Parathyroid adenoma (tissue), 2 donors: ENCODE measurements at regions not wholly inside any gene's neighbourhood (a gene's known extent, or its start where the extent isn't known, plus 50 kb on each side); places are given as distances from the start of the nearest gene placed in this dataset.

Experiments used
- H2AFZ ChIP-seq: fragments of 300-600 bp; sonication (generic); one replicate; pipeline ENCODE4 v1.7.0; 2017; ENCODE audit warnings: antibody characterized with exemption, mild to moderate bottlenecking
- H3K27ac ChIP-seq: fragments of 300-600 bp; sonication (generic); one replicate; pipeline ENCODE4 v1.7.0; 2017
- H3K27me3 ChIP-seq: fragments of 300-600 bp; sonication (generic); one replicate; pipeline ENCODE4 v1.7.0; 2017; ENCODE audit warnings: low read length; ENCODE audit not compliant: control insufficient read depth, insufficient read depth
- H3K36me3 ChIP-seq: fragments of 300-600 bp; sonication (generic); one replicate; pipeline ENCODE4 v1.7.0; 2017; ENCODE audit warnings: low read length; ENCODE audit not compliant: control insufficient read depth, insufficient read depth
- H3K4me1 ChIP-seq: fragments of 300-600 bp; sonication (generic); one replicate; pipeline ENCODE4 v1.7.0; 2017; ENCODE audit warnings: control low read depth
- H3K4me2 ChIP-seq: fragments of 300-600 bp; sonication (generic); one replicate; pipeline ENCODE4 v1.7.0; 2017; ENCODE audit warnings: low read length
- H3K4me3 ChIP-seq: fragments of 300-600 bp; sonication (generic); one replicate; pipeline ENCODE4 v1.7.0; 2017; ENCODE audit warnings: low read depth, low read length
- H3K79me2 ChIP-seq: fragments of 300-600 bp; sonication (generic); one replicate; pipeline ENCODE4 v1.7.0; 2017; ENCODE audit warnings: control low read depth
- H3K9ac ChIP-seq: fragments of 300-600 bp; sonication (generic); one replicate; pipeline ENCODE4 v1.7.0; 2017; ENCODE audit warnings: mild to moderate bottlenecking
- H3K9me3 ChIP-seq: fragments of 300-600 bp; sonication (generic); one replicate; pipeline ENCODE4 v1.7.0; 2017; ENCODE audit warnings: low read length; ENCODE audit not compliant: control insufficient read depth
- CTCF ChIP-seq: fragments of 300-600 bp; sonication (generic); IDR thresholded peaks from one replicate; pipeline ENCODE4 v1.7.0; 2017; ENCODE audit warnings: antibody characterized with exemption, mild to moderate bottlenecking
- donor health status: primary hyperparathyroidism.

- Histone ChIP-seq H3K9ac (no peak overlapping the region), H3K27me3 (no peaks in the 10 kb centered on the region), H3K4me3 (no peak overlapping the region), H3K4me1 (no peaks in the 10 kb centered on the region), H3K79me2 (no peaks in the 10 kb centered on the region), H3K36me3 (no peaks in the 10 kb centered on the region), H3K27ac (no peak overlapping the region), H3K9me3 (no peaks in the 10 kb centered on the region), H3K4me2 (no peak overlapping the region), H2AFZ (no peak overlapping the region)
- no peak for TF ChIP-seq CTCF
Observed at GRCh38 chr18:78677483-78678317, 301.9 kb upstream of the SALL3 start.

- Histone ChIP-seq H2AFZ (no peak overlapping the region), H3K79me2 (no peaks in the 10 kb centered on the region), H3K4me1 (no peaks in the 10 kb centered on the region), H3K9ac (no peak overlapping the region), H3K36me3 (no peaks in the 10 kb centered on the region), H3K4me3 (no peak overlapping the region), H3K27ac (no peak overlapping the region), H3K9me3 (no peaks in the 10 kb centered on the region), H3K4me2 (no peak overlapping the region), H3K27me3 (no peaks in the 10 kb centered on the region)
- no peak for TF ChIP-seq CTCF
Observed at GRCh38 chr18:78678318-78678695, 301.3 kb upstream of the SALL3 start.

- no peak for TF ChIP-seq CTCF
- Histone ChIP-seq H3K9me3 (no peaks in the 10 kb centered on the region), H3K27ac (no peak overlapping the region), H3K36me3 (no peaks in the 10 kb centered on the region), H3K4me3 (no peak overlapping the region), H3K4me1 (no peaks in the 10 kb centered on the region), H2AFZ (no peak overlapping the region), H3K4me2 (no peak overlapping the region), H3K79me2 (no peaks in the 10 kb centered on the region), H3K27me3 (no peaks in the 10 kb centered on the region), H3K9ac (no peak overlapping the region)
Observed at GRCh38 chr18:78679031-78679430, 300.6 kb upstream of the SALL3 start.

GRCh38 chr18:78679613-78680260 is 299.9 kb upstream of the SALL3 start:
- H3K9ac ChIP-seq = no peak overlapping the region
- no peak for TF ChIP-seq CTCF
- H3K27ac ChIP-seq = no peak overlapping the region
- no peak overlapping the region for H2AFZ ChIP-seq
- no peaks in the 10 kb centered on the region for H3K9me3 ChIP-seq
- H3K36me3 ChIP-seq = no peaks in the 10 kb centered on the region
- no peaks in the 10 kb centered on the region for H3K27me3 ChIP-seq
- H3K4me1 ChIP-seq = no peaks in the 10 kb centered on the region
- H3K4me2 ChIP-seq = no peak overlapping the region
- no peak overlapping the region for H3K4me3 ChIP-seq
- H3K79me2 ChIP-seq = no peaks in the 10 kb centered on the region

GRCh38 chr18:78681396-78681795 is 298.2 kb upstream of the SALL3 start:
- no peak overlapping the region for H3K9ac ChIP-seq
- H3K36me3 ChIP-seq = no peaks in the 10 kb centered on the region
- no peaks in the 10 kb centered on the region for H3K4me1 ChIP-seq
- no peaks in the 10 kb centered on the region for H3K79me2 ChIP-seq
- TF ChIP-seq CTCF = no peak
- no peak overlapping the region for H2AFZ ChIP-seq
- H3K27ac ChIP-seq = no peak overlapping the region
- no peak overlapping the region for H3K4me3 ChIP-seq
- H3K27me3 ChIP-seq = no peaks in the 10 kb centered on the region
- no peaks in the 10 kb centered on the region for H3K9me3 ChIP-seq
- no peak overlapping the region for H3K4me2 ChIP-seq
